ENCODE measurements at regions not wholly inside any gene's neighbourhood (a gene's known extent, or its start where the extent isn't known, plus 50 kb on each side); places are given as distances from the start of the nearest gene placed in this dataset.

DNA sequence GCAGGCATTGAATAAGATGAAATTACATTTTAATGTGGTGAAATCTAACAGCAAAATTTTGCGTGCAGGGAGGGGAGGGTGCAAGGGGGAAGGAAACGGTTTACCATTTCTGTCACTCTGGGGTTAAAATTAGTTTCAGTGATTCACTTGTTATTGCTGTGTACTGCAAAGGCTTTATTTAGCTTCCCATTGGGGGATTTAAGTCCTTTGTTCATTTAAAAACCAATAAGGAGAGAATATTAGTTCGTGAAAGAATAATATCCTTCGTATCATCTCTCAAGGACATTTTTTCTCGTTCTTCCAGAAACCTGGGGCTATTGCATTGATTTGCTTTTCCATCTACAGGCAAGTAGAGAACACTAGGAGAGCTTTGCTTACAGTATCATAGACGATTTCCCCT is 667.8 kb upstream of the RGMB start:
- peaks cover 66% of the 10 kb centered on the region for H3K4me1 ChIP-seq (ENCODE audit: control insufficient read depth, insufficient read depth, low read length)
- H3K4me3 ChIP-seq (ENCODE audit: low read length): no peak overlapping the region
- no peak overlapping the region for H3K4me2 ChIP-seq (ENCODE audit: low read length)
- no peaks in the 10 kb centered on the region for H3K27me3 ChIP-seq (ENCODE audit: control insufficient read depth, insufficient read depth, low read length)
- no peaks in the 10 kb centered on the region for H3K9me3 ChIP-seq (replicated peaks; ENCODE audit: low read length)
- no peaks in the 10 kb centered on the region for H3K36me3 ChIP-seq (ENCODE audit: insufficient read depth, low read length)
- peak overlapping the region; percentile 81 for H3K9ac ChIP-seq (ENCODE audit: low read depth, low read length)

DNA sequence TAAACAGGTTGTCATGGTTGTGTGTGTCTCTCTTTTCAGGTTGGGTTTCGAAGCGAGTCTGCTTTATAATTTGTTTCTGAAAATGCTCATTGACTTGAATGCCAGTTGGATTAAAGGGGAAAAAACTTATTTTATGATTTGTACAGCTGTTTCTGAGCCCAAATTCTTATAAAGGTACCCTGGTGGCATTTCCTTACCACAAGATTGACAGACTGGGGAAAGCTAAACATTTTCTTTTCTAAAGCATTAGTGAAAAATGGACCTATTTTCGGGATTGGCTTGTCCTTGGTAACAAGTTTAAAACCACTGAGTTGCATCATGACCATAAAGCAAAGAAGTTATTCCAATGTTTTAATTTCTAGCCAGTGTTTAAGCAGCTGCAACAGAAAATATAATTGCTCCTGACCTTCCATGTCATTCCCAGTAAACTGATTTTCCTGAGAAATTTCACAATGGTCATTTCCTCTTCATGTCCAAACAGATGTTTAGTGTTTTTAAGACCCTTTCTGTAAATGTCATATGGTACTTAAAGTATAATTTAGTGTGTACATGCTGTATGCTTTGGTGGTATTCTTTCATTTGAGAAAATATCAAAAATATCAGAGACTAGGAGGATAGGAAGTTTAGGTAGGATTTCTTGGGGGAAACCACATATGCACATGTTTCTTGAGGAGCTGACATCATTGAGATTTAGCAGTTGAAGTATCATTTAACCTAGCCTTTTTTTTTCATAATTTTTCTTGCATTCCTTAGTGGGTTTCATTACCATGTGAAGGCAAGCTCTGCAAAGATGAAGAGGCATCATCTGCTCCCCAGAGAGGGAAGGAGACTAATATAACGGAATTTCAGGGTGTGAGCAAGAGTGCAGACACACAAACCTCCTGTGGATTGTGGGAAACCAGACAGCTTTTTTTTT is 667.1 kb upstream of the RGMB start:
- H3K4me3 ChIP-seq (ENCODE audit: low read length): no peak overlapping the region
- H3K27me3 ChIP-seq (ENCODE audit: control insufficient read depth, insufficient read depth, low read length): no peaks in the 10 kb centered on the region
- H3K9ac ChIP-seq (ENCODE audit: low read depth, low read length): peak overlapping the region; percentile 81
- peaks cover 65% of the 10 kb centered on the region for H3K4me1 ChIP-seq (ENCODE audit: control insufficient read depth, insufficient read depth, low read length)
- no peak overlapping the region for H3K4me2 ChIP-seq (ENCODE audit: low read length)
- no peaks in the 10 kb centered on the region for H3K9me3 ChIP-seq (replicated peaks; ENCODE audit: low read length)
- H3K36me3 ChIP-seq (ENCODE audit: insufficient read depth, low read length): no peaks in the 10 kb centered on the region

DNA sequence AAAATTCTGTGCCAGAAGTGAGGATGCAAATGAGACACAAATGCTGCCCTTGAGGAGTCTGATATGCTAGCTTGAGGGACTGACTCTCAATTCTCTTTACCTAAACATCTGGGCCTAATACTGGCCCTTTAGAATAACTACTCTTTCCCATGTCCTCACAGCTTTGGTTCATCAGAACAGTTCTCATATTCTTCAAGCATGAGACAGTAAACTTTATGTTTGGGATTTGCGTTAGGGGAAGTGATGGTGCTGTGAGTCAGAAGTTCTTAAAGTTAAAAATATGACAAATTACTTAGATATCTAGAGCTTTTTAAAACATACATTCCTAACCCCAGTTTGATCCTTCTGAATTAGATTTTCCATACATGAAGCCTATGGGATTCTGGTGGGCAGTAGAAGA is 665.0 kb upstream of the RGMB start:
- Histone ChIP-seq H3K4me1 (ENCODE audit: control insufficient read depth, insufficient read depth, low read length) (peaks cover 53% of the 10 kb centered on the region), H3K27me3 (ENCODE audit: control insufficient read depth, insufficient read depth, low read length) (no peaks in the 10 kb centered on the region), H3K9ac (ENCODE audit: low read depth, low read length) (peak overlapping the region; percentile 89), H3K4me2 (ENCODE audit: low read length) (peak overlapping the region; percentile 75), H3K36me3 (ENCODE audit: insufficient read depth, low read length) (no peaks in the 10 kb centered on the region), H3K9me3 (replicated peaks; ENCODE audit: low read length) (no peaks in the 10 kb centered on the region), H3K4me3 (ENCODE audit: low read length) (peak overlapping the region; percentile 12)

DNA sequence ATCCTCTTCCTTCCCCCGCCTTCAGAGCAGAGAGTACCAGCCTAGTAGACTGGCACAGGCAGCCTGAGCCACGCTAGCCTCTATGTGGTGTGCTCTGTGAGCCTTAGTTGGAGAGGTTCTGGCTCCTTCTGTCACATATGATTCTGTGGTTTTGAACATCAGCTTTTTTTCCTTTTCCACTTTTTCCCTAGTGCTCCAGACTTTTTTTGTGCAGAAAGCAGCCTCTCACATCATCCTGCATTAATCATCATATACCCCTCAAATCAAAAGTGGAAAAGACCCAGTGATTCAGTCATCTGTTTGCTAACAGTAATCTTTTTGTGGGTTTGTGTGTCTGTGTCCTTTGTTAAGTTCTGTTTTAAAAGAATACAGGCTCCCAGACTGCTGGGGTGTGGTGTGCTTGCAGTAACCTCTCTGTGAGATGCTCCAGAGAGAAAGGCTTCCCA is 663.9 kb upstream of the RGMB start:
- Histone ChIP-seq H3K4me1 (ENCODE audit: control insufficient read depth, insufficient read depth, low read length) (peaks cover 53% of the 10 kb centered on the region), H3K27me3 (ENCODE audit: control insufficient read depth, insufficient read depth, low read length) (no peaks in the 10 kb centered on the region), H3K4me3 (ENCODE audit: low read length) (peak overlapping the region; percentile 12), H3K9me3 (replicated peaks; ENCODE audit: low read length) (no peaks in the 10 kb centered on the region), H3K4me2 (ENCODE audit: low read length) (peak overlapping the region; percentile 75), H3K36me3 (ENCODE audit: insufficient read depth, low read length) (no peaks in the 10 kb centered on the region), H3K9ac (ENCODE audit: low read depth, low read length) (peak overlapping the region; percentile 89)

DNA sequence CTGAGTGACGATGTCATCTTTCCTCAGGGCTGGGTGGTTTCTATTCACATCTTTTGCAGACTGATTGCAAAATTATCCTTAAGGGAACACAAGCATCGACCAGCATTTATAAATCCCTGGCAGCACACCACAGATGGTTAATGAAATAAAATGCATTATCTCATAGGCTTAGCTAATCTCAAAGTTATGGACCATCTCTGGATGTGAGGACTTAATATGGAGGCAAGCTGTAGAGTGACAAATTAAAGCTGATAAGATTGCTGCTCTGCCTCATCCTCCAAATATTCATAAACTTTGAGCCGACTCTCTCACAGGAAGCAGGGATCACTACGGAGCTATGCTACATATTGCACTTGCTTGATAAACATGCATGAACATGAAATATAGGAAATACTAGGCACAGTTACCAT is 663.2 kb upstream of the RGMB start:
- no peaks in the 10 kb centered on the region for H3K9me3 ChIP-seq (replicated peaks; ENCODE audit: low read length)
- H3K9ac ChIP-seq (ENCODE audit: low read depth, low read length): peak overlapping the region; percentile 89
- H3K36me3 ChIP-seq (ENCODE audit: insufficient read depth, low read length): no peaks in the 10 kb centered on the region
- H3K27me3 ChIP-seq (ENCODE audit: control insufficient read depth, insufficient read depth, low read length): no peaks in the 10 kb centered on the region
- peak overlapping the region; percentile 75 for H3K4me2 ChIP-seq (ENCODE audit: low read length)
- no peak overlapping the region for H3K4me3 ChIP-seq (ENCODE audit: low read length)
- H3K4me1 ChIP-seq (ENCODE audit: control insufficient read depth, insufficient read depth, low read length): peaks cover 53% of the 10 kb centered on the region

DNA sequence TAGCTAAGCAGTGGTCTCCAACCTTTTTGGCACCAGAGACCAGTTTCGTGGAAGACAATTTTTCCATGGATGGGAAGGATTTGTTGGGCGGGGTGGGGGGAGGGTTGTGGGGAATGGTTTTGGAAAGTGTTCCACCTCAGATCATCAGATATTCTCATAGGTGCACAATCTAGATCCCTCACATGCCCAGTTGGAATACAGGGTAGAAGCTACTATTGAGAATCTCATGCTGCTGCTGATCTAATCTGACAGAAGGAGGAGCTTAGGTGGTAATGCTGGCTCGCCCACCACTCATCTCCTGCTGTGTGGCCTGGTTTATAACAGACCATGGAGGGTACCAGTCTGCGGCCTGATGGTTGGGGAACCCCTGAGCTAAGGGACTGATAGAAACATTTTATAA is 662.7 kb upstream of the RGMB start:
- H3K27me3 ChIP-seq (ENCODE audit: control insufficient read depth, insufficient read depth, low read length): no peaks in the 10 kb centered on the region
- peaks cover 52% of the 10 kb centered on the region for H3K4me1 ChIP-seq (ENCODE audit: control insufficient read depth, insufficient read depth, low read length)
- H3K36me3 ChIP-seq (ENCODE audit: insufficient read depth, low read length): no peaks in the 10 kb centered on the region
- H3K4me2 ChIP-seq (ENCODE audit: low read length): no peak overlapping the region
- peak overlapping the region; percentile 89 for H3K9ac ChIP-seq (ENCODE audit: low read depth, low read length)
- H3K9me3 ChIP-seq (replicated peaks; ENCODE audit: low read length): no peaks in the 10 kb centered on the region
- no peak overlapping the region for H3K4me3 ChIP-seq (ENCODE audit: low read length)

DNA sequence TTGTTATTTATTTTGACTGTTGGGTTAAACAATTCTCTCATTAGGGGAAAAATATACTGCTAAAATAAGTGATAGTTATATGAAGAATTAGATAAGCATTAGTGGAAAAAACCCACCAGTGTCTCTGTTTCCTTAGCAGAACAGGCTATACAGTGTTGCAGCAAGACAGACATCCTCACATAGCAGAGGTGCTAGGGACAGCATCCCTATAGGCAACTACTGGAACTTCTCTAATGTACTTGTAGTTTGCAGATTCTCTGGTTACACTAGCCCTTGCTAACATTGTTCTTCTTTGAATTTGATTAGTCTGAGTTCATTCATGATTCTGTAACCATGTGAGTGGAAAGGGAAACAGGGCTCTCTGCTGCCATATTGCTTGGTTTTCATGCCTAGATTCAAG is 661.8 kb upstream of the RGMB start:
- Histone ChIP-seq H3K27me3 (ENCODE audit: control insufficient read depth, insufficient read depth, low read length) (no peaks in the 10 kb centered on the region), H3K4me1 (ENCODE audit: control insufficient read depth, insufficient read depth, low read length) (peaks cover 43% of the 10 kb centered on the region), H3K9me3 (replicated peaks; ENCODE audit: low read length) (no peaks in the 10 kb centered on the region), H3K4me2 (ENCODE audit: low read length) (no peak overlapping the region), H3K36me3 (ENCODE audit: insufficient read depth, low read length) (no peaks in the 10 kb centered on the region), H3K9ac (ENCODE audit: low read depth, low read length) (no peak overlapping the region), H3K4me3 (ENCODE audit: low read length) (no peak overlapping the region)

DNA sequence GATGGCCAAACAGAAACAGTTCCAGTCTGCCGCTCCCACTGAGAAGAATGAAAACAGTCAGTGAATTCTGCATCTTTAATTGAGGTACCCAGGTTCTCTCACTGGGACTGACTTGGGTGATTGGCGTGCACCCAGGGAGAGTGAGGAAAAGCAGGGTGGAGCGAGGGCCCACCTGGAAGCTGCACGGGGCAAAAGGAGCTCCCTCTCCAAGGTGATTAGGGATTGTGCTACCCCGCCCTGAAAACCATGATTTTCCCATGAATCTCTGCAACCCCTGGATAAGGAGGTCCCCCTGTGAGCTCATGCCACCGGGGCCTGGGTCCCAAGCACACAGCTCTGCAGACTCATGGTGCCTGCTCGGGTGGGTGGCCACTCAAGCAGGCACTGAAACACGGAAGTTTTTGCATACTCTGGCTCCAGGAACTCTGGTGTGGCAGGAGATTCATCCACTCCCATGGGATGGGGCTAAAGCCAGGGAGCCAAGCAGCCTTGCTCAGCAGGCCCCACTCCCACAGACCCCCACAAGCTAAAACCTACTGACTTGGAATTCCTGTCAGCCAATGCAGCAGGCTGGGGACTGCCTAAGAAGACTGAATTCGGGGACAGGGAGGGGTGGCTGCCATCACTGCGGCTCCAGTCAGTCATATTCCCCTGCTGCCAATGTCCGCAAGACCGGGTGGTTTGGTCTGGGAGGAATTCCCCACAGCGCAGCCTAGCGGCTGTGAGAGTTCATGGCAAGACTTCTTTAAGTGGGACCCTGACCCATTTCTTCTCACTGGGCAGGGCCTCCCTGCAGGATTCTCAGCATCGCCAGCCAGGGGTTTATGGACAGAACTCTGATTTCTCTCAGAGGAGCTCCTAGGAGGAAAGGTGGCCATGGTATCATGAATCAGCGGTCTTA is 652.2 kb upstream of the RGMB start:
- H3K27me3 ChIP-seq (ENCODE audit: control insufficient read depth, insufficient read depth, low read length): no peaks in the 10 kb centered on the region
- H3K4me3 ChIP-seq (ENCODE audit: low read length): no peak overlapping the region
- no peaks in the 10 kb centered on the region for H3K9me3 ChIP-seq (replicated peaks; ENCODE audit: low read length)
- no peak overlapping the region for H3K4me2 ChIP-seq (ENCODE audit: low read length)
- H3K4me1 ChIP-seq (ENCODE audit: control insufficient read depth, insufficient read depth, low read length): no peaks in the 10 kb centered on the region
- H3K36me3 ChIP-seq (ENCODE audit: insufficient read depth, low read length): no peaks in the 10 kb centered on the region
- H3K9ac ChIP-seq (ENCODE audit: low read depth, low read length): no peak overlapping the region

DNA sequence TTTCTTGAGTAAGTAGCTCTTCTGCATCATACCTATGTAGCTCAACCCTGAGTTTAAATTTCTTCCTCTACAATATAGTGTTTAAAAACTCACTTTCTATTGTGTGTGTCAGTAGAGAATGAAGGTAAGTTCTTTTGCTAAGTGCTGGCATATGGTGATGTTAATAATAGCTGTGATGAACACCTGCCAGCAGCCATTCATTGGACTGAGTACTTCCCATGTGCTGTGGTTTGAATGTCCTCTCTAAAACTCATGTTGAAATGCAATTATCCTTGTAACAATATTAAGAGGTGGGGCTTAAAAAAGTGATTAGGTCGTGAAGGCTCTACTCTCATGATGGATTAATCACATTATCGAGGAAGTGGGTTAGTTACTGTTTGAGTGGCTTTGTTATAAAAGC is 645.2 kb upstream of the RGMB start:
- Histone ChIP-seq H3K36me3 (ENCODE audit: insufficient read depth, low read length) (no peaks in the 10 kb centered on the region), H3K4me1 (ENCODE audit: control insufficient read depth, insufficient read depth, low read length) (no peaks in the 10 kb centered on the region), H3K27me3 (ENCODE audit: control insufficient read depth, insufficient read depth, low read length) (no peaks in the 10 kb centered on the region), H3K9ac (ENCODE audit: low read depth, low read length) (no peak overlapping the region), H3K4me2 (ENCODE audit: low read length) (no peak overlapping the region), H3K4me3 (ENCODE audit: low read length) (no peak overlapping the region), H3K9me3 (replicated peaks; ENCODE audit: low read length) (no peaks in the 10 kb centered on the region)

DNA sequence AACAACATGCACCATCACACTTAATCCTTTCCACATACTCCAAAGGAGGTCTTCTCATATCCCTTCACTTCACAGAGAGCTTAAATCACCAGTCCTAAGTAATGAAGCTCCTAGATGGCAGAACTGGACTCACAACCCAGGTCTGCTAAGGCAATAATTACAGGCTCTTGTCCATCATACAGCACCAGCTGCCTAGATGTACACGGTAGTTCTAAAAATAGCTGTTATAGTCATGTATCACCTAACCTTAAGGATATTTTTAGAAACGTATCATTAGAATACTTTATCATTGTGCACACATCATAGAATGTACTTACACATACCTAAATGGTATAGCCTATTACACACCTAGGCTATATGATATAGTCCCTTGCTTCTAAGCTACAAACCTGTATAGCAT is 644.6 kb upstream of the RGMB start:
- Histone ChIP-seq H3K36me3 (ENCODE audit: insufficient read depth, low read length) (no peaks in the 10 kb centered on the region), H3K4me2 (ENCODE audit: low read length) (no peak overlapping the region), H3K9me3 (replicated peaks; ENCODE audit: low read length) (no peaks in the 10 kb centered on the region), H3K4me1 (ENCODE audit: control insufficient read depth, insufficient read depth, low read length) (no peaks in the 10 kb centered on the region), H3K4me3 (ENCODE audit: low read length) (no peak overlapping the region), H3K27me3 (ENCODE audit: control insufficient read depth, insufficient read depth, low read length) (no peaks in the 10 kb centered on the region), H3K9ac (ENCODE audit: low read depth, low read length) (no peak overlapping the region)

DNA sequence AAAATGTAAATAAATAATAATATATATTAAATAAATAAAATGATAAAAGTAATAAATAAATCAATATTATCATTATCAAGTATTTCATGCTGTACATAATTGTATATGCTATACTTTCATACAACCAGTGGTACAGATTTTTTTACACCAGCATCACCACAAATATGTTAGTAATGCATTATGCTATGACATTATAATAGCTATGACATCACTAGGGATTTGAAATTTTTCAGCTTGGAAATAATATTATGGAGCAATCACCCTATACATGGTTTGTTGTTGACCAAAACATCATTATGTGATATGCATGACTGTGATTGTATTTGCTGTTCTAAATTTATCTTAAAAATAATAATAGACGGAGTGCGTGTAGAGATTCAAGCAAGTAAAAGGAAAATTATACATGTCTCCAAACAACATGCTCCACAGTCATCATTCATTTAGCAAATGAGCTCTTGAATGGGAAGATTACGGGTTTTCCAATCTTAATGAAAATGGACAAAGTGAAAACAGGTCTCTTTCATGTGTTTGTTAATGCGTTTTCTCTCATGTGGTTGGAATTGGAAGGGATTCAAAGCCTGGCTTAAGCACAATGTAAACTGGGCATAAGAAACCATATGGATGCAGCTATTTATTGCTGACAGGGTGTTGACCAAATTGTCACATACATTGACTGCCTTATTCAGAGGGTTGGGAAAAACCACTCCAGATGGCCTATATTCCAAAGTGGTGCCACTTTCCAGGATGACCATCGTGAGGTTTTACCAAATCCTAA is 643.0 kb upstream of the RGMB start:
- Histone ChIP-seq H3K4me1 (ENCODE audit: control insufficient read depth, insufficient read depth, low read length) (no peaks in the 10 kb centered on the region), H3K4me3 (ENCODE audit: low read length) (no peak overlapping the region), H3K9me3 (replicated peaks; ENCODE audit: low read length) (no peaks in the 10 kb centered on the region), H3K36me3 (ENCODE audit: insufficient read depth, low read length) (no peaks in the 10 kb centered on the region), H3K9ac (ENCODE audit: low read depth, low read length) (no peak overlapping the region), H3K4me2 (ENCODE audit: low read length) (no peak overlapping the region), H3K27me3 (ENCODE audit: control insufficient read depth, insufficient read depth, low read length) (no peaks in the 10 kb centered on the region)
